IPS-NIHi7 (cell line): ENCODE measurements at regions not wholly inside any gene's neighbourhood (a gene's known extent, or its start where the extent isn't known, plus 50 kb on each side); places are given as distances from the start of the nearest gene placed in this dataset.
A peak's percentile ranks its signal among the peaks of the same experiment; 100 is the strongest.

ENCODE experiments used
- DNase-seq: peaks from one replicate; pipeline ENCODE4 v3.0.0; 2012; ENCODE audit warnings: mixed read lengths; ENCODE audit errors: extremely low spot score

- no peak for DNase-seq
Measured at GRCh38 chr3:30945291-30945690, 50.8 kb upstream of the GADL1 start.

DNA sequence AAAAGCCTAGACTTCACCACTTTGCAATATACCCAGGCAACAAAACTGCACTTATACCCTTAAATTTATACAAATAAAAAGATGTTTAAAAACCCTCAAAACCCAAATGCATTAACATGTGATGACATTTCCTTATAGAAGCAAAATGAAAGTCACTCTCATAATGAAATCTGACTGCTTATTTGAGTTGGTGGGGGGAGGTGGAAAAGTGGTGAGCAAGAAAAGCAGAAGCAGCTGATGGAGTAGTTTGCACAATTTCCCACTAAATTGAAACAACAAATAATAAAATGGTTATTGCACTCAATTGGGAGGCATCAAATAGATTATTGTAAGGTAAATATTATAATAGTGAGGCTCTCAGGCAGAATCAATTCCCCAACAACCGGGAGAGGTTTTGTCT lies 54.0 kb upstream of the GADL1 start:
- DNase-seq = no peak

GRCh38 chr3:30951826-30952225 lies 57.4 kb upstream of the GADL1 start:
- no peak for DNase-seq

GRCh38 chr3:30952786-30953185 lies 58.3 kb upstream of the GADL1 start:
- DNase-seq = no peak

GRCh38 chr3:30954426-30954825 lies 60.0 kb upstream of the GADL1 start:
- no peak for DNase-seq

- no peak for DNase-seq
Measured at GRCh38 chr3:30962084-30962483, 67.6 kb upstream of the GADL1 start.

- no peak for DNase-seq
Measured at GRCh38 chr3:30962493-30962892, 68.0 kb upstream of the GADL1 start.

- DNase-seq = no peak
Measured at GRCh38 chr3:30963223-30963722, 68.8 kb upstream of the GADL1 start.

GRCh38 chr3:30964612-30965011 lies 70.2 kb upstream of the GADL1 start:
- DNase-seq = no peak

- DNase-seq = no peak
Measured at GRCh38 chr3:30966896-30967295, 72.4 kb upstream of the GADL1 start.

DNA sequence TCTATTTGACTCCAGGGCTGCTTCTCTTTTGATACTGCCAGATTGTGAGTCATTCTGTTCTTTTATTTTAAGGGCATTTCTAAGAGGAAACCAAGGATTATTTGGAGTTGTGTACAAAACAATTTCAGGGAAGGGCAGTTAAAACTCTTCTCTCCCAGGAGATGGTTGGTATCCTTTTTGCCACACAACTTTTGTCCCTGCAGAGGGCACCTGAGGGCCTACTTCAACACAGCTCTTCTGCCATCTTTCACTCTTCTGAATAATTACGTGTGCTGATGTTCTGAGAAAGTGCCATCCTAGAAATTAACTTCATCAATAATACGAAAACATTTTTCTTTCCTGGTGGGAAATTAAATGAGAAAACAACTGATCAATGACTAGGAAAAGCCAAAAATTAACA lies 75.7 kb upstream of the GADL1 start:
- DNase-seq = no peak

- no peak for DNase-seq
Measured at GRCh38 chr3:30972449-30972848, 78.0 kb upstream of the GADL1 start.

DNA sequence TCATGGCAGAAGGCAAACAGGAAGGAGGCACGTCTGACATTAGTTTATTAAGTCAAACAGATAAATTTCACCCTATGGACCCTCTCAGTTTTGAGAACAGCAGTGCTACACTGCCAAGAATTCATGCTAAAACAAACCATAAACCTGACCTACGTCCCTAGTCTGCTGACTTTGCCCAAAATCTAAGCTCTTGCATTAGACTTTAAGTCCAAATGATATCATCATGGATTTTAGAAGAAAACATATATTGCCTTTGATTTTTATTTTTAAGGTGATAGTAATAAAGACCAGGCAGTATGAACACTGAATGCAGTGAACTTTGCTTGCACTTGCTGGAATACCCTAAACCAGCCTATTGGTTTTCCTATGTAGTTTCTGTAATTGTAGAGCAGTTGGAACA lies 79.6 kb upstream of the GADL1 start:
- DNase-seq = no peak

DNA sequence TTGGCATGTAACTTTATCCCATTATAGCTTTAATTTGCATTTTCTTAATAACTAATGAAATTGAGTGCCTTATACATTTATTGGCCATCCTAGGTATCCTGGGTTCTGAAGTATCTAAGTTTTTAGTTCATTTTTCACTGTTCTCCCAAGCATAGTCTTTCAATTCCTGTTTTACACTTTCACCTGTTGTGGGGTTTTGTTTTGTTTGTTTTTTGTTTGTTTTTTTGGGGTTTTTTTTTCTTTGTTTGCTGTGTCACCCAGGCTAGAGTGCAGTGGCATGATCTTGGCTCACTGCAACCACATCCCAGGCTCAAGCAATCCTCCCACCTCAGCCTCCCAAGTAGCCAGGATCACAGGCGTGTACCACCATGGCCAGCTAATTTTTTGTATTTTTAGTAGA lies 83.1 kb upstream of the GADL1 start:
- DNase-seq = no peak

GRCh38 chr3:30980993-30981392 lies 86.5 kb upstream of the GADL1 start:
- no peak for DNase-seq

- DNase-seq = no peak
Measured at GRCh38 chr3:30982416-30983075, 88.1 kb upstream of the GADL1 start.

DNA sequence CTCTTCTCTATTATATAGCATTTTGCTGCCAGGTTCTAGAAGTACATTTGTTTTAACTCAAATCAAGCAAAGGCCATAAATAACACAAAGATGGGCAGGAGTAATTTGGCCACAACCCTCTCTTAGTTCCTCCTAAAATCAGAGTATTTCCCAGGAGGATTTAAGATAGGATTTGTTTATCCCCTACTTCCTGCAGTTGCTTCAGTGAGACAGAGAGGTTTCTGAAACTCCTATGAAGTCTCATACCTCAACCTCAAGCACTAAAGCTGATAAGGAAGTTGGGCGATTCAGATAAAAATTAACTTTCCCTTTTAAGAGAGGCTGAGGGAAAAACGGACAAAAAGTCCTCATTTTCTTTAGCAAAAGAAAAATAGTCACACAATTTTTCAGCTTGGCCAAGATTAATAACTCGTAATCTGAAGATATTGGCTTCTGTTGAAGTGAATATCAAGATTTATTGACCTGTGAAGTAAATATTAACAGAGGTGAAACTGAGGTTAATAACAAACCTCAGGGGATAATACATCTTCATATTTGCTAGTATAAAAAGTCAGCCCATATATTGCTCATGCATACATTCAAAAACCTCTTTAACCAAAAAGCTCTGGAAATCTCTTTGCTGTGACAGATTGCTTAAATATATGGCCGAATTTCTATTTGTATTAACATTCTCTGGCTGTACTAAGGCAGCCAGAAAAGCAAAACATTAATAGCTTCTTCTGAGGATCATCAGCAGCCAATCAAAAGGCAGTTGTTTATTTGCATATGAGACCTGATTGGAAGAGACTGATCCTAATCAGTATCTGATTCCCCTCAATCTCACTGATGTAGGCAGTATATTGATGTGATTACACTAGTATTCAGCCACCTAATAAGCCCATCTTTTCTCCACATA lies 90.6 kb upstream of the GADL1 start:
- no peak for DNase-seq

GRCh38 chr3:30986551-30986950 lies 92.1 kb upstream of the GADL1 start:
- DNase-seq = no peak

DNA sequence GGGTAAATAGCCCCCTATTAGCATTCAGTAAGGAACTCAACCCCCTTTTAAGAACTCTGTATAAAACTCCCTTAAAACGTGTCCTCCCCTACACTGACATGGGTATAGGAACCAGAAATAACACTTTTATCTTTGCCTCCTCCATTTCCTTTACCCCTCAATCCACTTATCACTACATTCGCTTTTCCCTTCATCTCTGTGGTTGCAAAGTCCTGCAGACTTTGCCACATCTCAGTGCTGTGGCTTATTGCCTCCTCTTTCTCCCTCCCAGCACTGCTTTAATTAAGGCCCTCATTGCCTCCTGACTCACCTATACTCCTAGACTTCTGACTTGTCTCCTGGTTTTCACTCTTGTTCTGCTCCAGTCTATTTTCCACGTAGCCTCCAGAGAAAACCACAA lies 94.3 kb upstream of the GADL1 start:
- no peak for DNase-seq

- DNase-seq = no peak
Measured at GRCh38 chr3:30989276-30990030, 95.0 kb upstream of the GADL1 start.

GRCh38 chr3:30996467-30996866 lies 102.0 kb upstream of the GADL1 start:
- DNase-seq = peak; percentile 39

GRCh38 chr3:31002730-31003129 lies 108.3 kb upstream of the GADL1 start:
- DNase-seq = no peak
